GOT3 (cell line): ENCODE measurements at regions not wholly inside any gene's neighbourhood (a gene's known extent, or its start where the extent isn't known, plus 50 kb on each side); places are given as distances from the start of the nearest gene placed in this dataset.

Experiments used
- DNase-seq: peaks from one replicate; lab custom pipeline; 2025; ENCODE audit warnings: mixed read lengths; lab: John Stamatoyannopoulos, UW

GRCh38 chr22:22148905-22149304, 95.7 kb upstream of the VPREB1 start:
- DNase-seq: no peak

GRCh38 chr22:22144858-22145257, 99.7 kb upstream of the VPREB1 start:
- DNase-seq: no peak

GRCh38 chr22:22143448-22143847, 101.1 kb upstream of the VPREB1 start:
- no peak for DNase-seq

- no peak for DNase-seq
These were observed 101.9 kb upstream of the VPREB1 start for GRCh38 chr22:22142661-22143060.

- no peak for DNase-seq
These were observed 102.6 kb upstream of the VPREB1 start for GRCh38 chr22:22141771-22142591.

GRCh38 chr22:22141031-22141430, 103.6 kb upstream of the VPREB1 start:
- DNase-seq: no peak

- DNase-seq: no peak
These were observed 105.2 kb upstream of the VPREB1 start for GRCh38 chr22:22139364-22139763.

- DNase-seq: no peak
These were observed 105.7 kb upstream of the VPREB1 start for GRCh38 chr22:22138915-22139314.

- no peak for DNase-seq
These were observed 106.7 kb upstream of the VPREB1 start for GRCh38 chr22:22137891-22138290.

GRCh38 chr22:22133910-22134309, 110.7 kb upstream of the VPREB1 start:
- no peak for DNase-seq

GRCh38 chr22:22130953-22131608, 113.5 kb upstream of the VPREB1 start:
- no peak for DNase-seq

GRCh38 chr22:22129387-22129786, 115.2 kb upstream of the VPREB1 start:
- DNase-seq: no peak

- no peak for DNase-seq
These were observed 116.1 kb upstream of the VPREB1 start for GRCh38 chr22:22128440-22128839.

GRCh38 chr22:22127100-22127499, 117.5 kb upstream of the VPREB1 start:
- DNase-seq: no peak

- DNase-seq: no peak
These were observed 118.8 kb upstream of the VPREB1 start for GRCh38 chr22:22125579-22126468.

GRCh38 chr22:22125028-22125578, 119.5 kb upstream of the VPREB1 start:
- DNase-seq: no peak

- DNase-seq: no peak
These were observed 120.2 kb upstream of the VPREB1 start for GRCh38 chr22:22124374-22124773.

GRCh38 chr22:22123960-22124278, 120.7 kb upstream of the VPREB1 start:
- DNase-seq: no peak

- DNase-seq: no peak
These were observed 121.2 kb upstream of the VPREB1 start for GRCh38 chr22:22123118-22123959.

- DNase-seq: no peak
These were observed 122.1 kb upstream of the VPREB1 start for GRCh38 chr22:22122348-22123117.

GRCh38 chr22:22121445-22121844, 123.1 kb upstream of the VPREB1 start:
- DNase-seq: no peak
